SK-N-MC (cell line): ENCODE measurements at regions not wholly inside any gene's neighbourhood (a gene's known extent, or its start where the extent isn't known, plus 50 kb on each side); places are given as distances from the start of the nearest gene placed in this dataset.
"Not testable (repeated sequence)": the region's sequence is repeated elsewhere in the genome, so short reads cannot be mapped to it uniquely, and the experiment has no call there.

Experiments
- DNase-seq: peaks from one replicate; pipeline ENCODE4 v3.0.0-alpha.2; 2011; ENCODE audit warnings: low read depth, low spot score
- H3K27ac ChIP-seq: fragments of 200-600 bp; sonication (generic); 2 replicates; pipeline ENCODE4 v1.5.1; 2016; ENCODE audit warnings: mixed run types
- H3K36me3 ChIP-seq: fragments of 200-600 bp; sonication (generic); 2 replicates; pipeline ENCODE4 v1.6.1; 2017; ENCODE audit warnings: antibody characterized with exemption, low read length, mixed read lengths; ENCODE audit not compliant: insufficient read depth
- H3K4me3 ChIP-seq: fragments of 200-600 bp; sonication (generic); 2 replicates; pipeline ENCODE4 v1.5.1; 2016
- H3K9ac ChIP-seq: fragments of 200-600 bp; sonication (generic); 2 replicates; pipeline ENCODE4 v1.8.0; 2017; ENCODE audit warnings: mixed run types, mixed read lengths; ENCODE audit not compliant: insufficient read length
- H3K9me3 ChIP-seq: fragments of 200-600 bp; sonication (generic); 2 replicates; pipeline ENCODE4 v1.6.1; 2017; ENCODE audit warnings: low read depth, mild to moderate bottlenecking, antibody characterized with exemption, low read length, moderate library complexity, mixed read lengths
- EZH2 ChIP-seq: fragments of 200-600 bp; sonication (generic); IDR thresholded peaks from one replicate; pipeline ENCODE4 v1.6.1; 2017; ENCODE audit warnings: antibody characterized with exemption
- FOXP2 ChIP-seq: optimal IDR thresholded peaks from 2 replicates; pipeline ENCODE3; 2011; ENCODE audit warnings: mild to moderate bottlenecking, moderate library complexity; ENCODE audit not compliant: insufficient read depth; ENCODE audit errors: extremely low read length, control extremely low read depth
- POLR2AphosphoS5 ChIP-seq: IDR thresholded peaks from 2 replicates; pipeline ENCODE4 v1.6.1; 2012; ENCODE audit warnings: mild to moderate bottlenecking, low read depth, low read length, borderline replicate concordance

DNA sequence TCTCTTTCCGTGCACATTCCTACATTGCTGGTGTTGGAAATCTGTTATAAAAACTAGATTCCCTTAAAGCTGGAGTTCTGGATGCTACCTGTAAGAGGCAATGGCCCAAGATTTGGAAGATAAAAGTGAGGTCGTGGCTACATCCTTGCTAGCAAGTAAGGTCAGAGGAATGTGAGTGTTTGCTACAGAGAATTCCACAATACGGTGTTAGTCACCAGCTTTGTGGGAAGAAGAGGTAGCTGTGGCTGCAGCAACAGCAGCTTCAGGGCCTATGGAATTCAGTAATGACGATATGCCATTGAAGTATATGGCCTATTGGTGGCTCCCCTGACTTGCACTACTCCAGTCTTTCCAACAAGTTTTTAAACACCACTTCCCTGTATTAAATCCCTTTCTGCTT, 227.7 kb upstream of the TMEM260 start:
- no peak overlapping the region for H3K27ac ChIP-seq
- H3K36me3 ChIP-seq = no peaks in the 10 kb centered on the region
- H3K9ac ChIP-seq = no peak overlapping the region
- DNase-seq = no peak
- no peak overlapping the region for H3K4me3 ChIP-seq
- no peaks in the 10 kb centered on the region; the same call in 1 of the 2 replicates for H3K9me3 ChIP-seq
- TF ChIP-seq POLR2AphosphoS5 (no peak), FOXP2 (no peak), EZH2 (no peak)

DNA sequence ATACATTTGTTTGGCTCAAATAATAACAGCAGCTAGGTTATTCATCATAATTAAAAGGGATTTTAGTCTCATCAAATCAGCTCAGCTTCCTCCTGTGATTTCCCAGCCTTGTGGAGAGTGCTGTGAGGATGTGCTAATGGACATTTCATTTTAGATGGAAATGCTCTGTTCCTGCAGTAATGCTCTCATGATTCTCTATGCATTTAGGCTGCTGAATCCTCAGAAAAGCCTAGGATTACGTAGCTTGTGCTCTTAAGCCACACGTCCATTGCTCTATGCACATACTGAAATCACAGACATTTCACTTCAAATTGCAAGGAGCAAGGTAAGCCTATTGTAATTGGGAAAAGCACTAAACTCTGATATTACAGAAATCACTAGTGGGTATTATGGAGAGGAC, 226.6 kb upstream of the TMEM260 start:
- no peak overlapping the region for H3K9ac ChIP-seq
- no peak for DNase-seq
- TF ChIP-seq POLR2AphosphoS5 = no peak
- no peak for TF ChIP-seq FOXP2
- TF ChIP-seq EZH2 = no peak

DNA sequence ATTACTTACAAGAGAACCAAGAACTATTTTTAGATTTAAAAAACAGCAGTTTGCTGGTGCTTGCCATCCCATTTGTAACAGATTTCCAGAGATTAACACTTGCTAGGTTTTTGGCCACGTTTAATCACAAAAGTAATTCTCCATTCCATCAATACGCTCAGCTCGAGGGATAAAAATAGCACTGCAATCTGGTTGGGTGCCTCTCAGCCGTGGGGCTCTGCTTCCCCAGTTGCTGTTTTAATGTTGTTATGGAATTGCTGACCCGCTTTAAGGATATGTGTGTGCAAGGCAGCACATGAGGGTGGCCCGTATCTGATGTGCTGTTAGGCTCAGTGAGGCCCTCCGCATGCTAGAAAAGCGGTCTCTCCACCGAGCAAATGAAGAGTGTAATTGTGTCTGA, 222.2 kb upstream of the TMEM260 start:
- DNase-seq = no peak
- Histone ChIP-seq H3K27ac (no peak overlapping the region), H3K9ac (no peak overlapping the region), H3K36me3 (no peaks in the 10 kb centered on the region), H3K4me3 (no peak overlapping the region), H3K9me3 (no peaks in the 10 kb centered on the region)
- TF ChIP-seq POLR2AphosphoS5 (no peak), FOXP2 (no peak), EZH2 (no peak)

More for the DNA sequence above, 226.6 kb upstream of the TMEM260 start:
- H3K27ac ChIP-seq = no peak overlapping the region
- H3K9me3 ChIP-seq = no peaks in the 10 kb centered on the region; the same call in 1 of the 2 replicates
- H3K4me3 ChIP-seq = no peak overlapping the region
- H3K36me3 ChIP-seq = no peaks in the 10 kb centered on the region

DNA sequence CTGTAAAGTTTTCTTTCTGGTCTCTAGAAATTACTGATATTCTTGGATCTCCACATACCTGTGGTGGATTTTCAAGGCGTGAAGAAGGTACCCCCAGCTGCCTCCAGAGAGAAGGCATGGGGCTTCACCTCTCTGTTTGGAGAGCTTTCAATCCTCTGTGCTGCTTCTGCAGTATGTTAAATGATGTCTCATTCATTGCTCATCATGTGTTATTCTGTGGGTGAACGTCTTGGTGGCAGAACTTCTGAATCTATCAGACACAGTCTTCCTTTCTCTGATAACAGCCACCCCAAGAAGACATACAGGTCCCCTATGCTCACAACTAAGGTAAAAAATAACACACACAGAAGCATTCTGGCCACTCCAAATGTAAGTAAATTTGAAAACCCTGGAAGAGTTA, 221.3 kb upstream of the TMEM260 start:
- H3K9me3 ChIP-seq = no peaks in the 10 kb centered on the region
- no peak overlapping the region for H3K4me3 ChIP-seq
- H3K36me3 ChIP-seq = no peaks in the 10 kb centered on the region
- DNase-seq = no peak
- no peak for TF ChIP-seq EZH2
- TF ChIP-seq FOXP2 = no peak
- TF ChIP-seq POLR2AphosphoS5 = no peak
- H3K9ac ChIP-seq = no peak overlapping the region
- no peak overlapping the region for H3K27ac ChIP-seq

DNA sequence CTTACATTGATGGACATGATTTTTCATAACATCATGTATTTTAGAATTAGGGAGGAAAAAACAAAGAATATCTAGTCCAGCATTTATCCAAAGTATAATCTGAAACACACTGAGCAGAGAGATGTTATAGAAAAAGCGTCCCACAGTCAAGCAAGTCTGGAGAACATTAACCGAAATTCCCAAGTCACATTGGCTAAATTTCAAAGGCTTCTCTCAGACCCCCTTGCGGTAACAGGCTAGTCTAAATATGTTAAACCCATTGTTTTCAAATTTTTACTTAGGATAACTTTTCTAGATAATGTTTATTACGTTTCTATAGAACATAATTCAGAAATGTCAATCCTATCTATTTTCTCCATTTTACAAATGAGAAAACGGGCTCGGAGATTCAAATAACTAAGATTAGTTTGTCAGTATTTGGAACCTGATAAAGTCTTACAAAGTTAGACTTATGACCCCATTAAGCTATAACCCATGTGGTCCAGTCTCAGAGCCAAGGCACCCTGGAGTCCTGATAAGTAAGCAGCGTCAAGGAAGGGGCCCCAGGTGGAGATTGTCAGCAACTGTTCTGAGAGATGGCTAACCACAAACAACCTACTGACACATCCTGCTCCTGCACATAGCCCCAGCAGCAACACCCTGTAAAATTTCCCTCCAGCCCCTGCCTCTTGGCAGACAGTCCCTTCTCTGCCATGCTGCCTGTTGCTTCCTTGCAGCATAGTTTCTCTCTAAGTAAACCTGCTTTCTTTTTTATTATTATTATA, 220.6 kb upstream of the TMEM260 start:
- Histone ChIP-seq H3K4me3 (no peak overlapping the region), H3K9ac (no peak overlapping the region), H3K27ac (no peak overlapping the region), H3K36me3 (no peaks in the 10 kb centered on the region), H3K9me3 (no peaks in the 10 kb centered on the region)
- TF ChIP-seq EZH2 (no peak), FOXP2 (no peak), POLR2AphosphoS5 (no peak)
- no peak for DNase-seq

DNA sequence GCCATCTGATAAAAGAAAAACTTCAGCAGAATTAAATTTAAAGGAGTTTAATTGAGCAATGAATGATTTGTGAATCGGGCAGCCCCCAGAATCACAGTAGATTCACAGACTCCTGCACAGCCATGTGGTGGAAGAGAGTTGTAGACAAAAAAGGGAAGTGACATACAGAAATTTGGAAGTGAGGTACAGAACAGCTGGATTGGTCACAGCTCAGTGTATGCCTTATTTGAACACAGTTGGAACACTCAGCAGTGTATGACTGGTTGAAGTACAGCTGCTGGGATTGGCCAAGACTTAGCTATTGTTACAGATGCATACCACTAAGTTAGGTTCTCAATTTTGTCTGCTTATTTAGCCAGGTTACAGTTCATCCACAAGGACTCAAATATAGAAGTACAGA, 213.9 kb upstream of the TMEM260 start:
- H3K36me3 ChIP-seq, H3K4me3 ChIP-seq, H3K27ac ChIP-seq, H3K9me3 ChIP-seq, H3K9ac ChIP-seq, DNase-seq: not testable (repeated sequence)

DNA sequence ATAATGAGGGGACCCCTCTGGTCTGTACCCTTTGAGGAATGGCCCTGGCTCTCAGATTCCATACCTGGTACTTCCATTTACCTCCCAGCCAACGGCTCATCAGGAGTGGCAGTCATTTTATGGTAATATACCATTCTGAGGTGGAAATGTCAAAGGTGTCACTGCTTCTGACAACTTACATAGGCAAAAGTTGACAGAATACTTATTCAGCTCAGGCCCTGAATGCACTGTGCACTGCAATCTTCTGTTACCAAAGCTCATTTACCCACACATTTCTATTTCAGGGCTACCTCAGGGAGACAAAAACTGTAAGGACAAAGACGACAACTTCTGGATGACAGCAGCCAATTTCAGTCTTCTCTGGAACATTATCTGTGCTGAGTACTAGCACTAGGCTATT, 212.2 kb upstream of the TMEM260 start:
- Histone ChIP-seq H3K36me3 (no peaks in the 10 kb centered on the region), H3K9ac (no peak overlapping the region), H3K9me3 (no peaks in the 10 kb centered on the region), H3K4me3 (no peak overlapping the region), H3K27ac (no peak overlapping the region)
- no peak for DNase-seq
- no peak for TF ChIP-seq EZH2
- TF ChIP-seq FOXP2 = no peak
- TF ChIP-seq POLR2AphosphoS5 = no peak

DNA sequence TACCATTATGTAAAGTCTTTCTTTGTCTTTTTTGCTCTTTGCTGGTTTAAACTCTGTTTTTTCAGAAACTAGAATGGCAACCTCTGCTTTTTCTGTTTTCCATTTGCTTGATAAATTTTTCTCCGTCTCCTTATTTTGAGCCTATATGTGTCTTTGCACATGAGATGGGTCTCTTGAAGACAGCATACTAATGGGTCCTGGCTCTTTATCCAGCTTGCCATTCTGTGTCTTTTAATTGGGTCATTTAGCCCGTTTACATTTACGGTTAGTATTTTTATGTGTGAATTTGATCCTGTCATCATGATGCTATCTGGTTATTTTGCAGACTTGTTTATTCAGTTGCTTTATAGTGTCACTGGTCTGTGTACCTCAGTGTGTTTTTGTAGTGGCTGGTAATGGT, 207.9 kb upstream of the TMEM260 start:
- Histone ChIP-seq H3K9ac (no peak overlapping the region), H3K36me3 (no peaks in the 10 kb centered on the region), H3K27ac (no peak overlapping the region), H3K4me3 (no peak overlapping the region), H3K9me3 (no peaks in the 10 kb centered on the region)
- no peak for DNase-seq
- no peak for TF ChIP-seq POLR2AphosphoS5
- TF ChIP-seq FOXP2 = no peak
- TF ChIP-seq EZH2 = no peak

DNA sequence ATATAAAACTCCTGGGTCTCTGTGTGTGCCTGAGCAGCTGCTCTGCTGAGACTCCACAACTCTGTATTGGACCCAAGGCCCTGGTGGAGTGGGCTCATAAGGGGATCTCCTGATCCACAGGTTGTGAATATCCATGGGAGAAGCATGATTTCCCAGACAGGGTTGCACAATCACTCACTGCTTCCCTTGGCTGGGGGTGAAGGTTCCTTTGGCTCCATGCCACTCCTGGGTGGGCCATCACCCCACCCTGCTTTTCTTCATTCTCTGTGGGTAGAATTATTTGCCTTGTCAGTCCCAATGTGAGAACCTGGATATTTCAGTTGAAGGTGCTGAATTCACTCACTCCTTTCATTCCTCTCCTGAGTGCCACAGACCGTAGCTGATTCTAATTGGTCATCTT, 205.2 kb upstream of the TMEM260 start:
- TF ChIP-seq FOXP2 (no peak), POLR2AphosphoS5 (no peak), EZH2 (no peak)
- no peak for DNase-seq
- Histone ChIP-seq H3K36me3 (no peaks in the 10 kb centered on the region), H3K9ac (no peak overlapping the region), H3K9me3 (no peaks in the 10 kb centered on the region), H3K4me3 (no peak overlapping the region), H3K27ac (no peak overlapping the region)
